ENCODE measurements at regions not wholly inside any gene's neighbourhood (a gene's known extent, or its start where the extent isn't known, plus 50 kb on each side); places are given as distances from the start of the nearest gene placed in this dataset.
A peak's percentile ranks its signal among the peaks of the same experiment; 100 is the strongest.

- DNase-seq (ENCODE audit: low spot score), result no peak
These were observed 126.1 kb downstream of the SEC14L1 start for GRCh38 chr17:77266891-77267341.

GRCh38 chr17:77269696-77270681, 129.2 kb downstream of the SEC14L1 start:
- DNase-seq (ENCODE audit: low spot score), result no peak

- no peak for DNase-seq (ENCODE audit: low spot score)
These were observed 130.6 kb downstream of the SEC14L1 start for GRCh38 chr17:77271411-77271810.

GRCh38 chr17:77273397-77274085, 132.8 kb downstream of the SEC14L1 start:
- DNase-seq (ENCODE audit: low spot score), result no peak

- DNase-seq (ENCODE audit: low spot score), result peak; percentile 54
These were observed 133.5 kb downstream of the SEC14L1 start for GRCh38 chr17:77274096-77274845.

- DNase-seq (ENCODE audit: low spot score), result no peak
These were observed 138.9 kb downstream of the SEC14L1 start for GRCh38 chr17:77279448-77280303.

- DNase-seq (ENCODE audit: low spot score), result no peak
These were observed 139.7 kb downstream of the SEC14L1 start for GRCh38 chr17:77280304-77281121.

- peak; percentile 56 for DNase-seq (ENCODE audit: low spot score)
These were observed 140.5 kb downstream of the SEC14L1 start for GRCh38 chr17:77281122-77281903.

GRCh38 chr17:77281904-77282367, 141.2 kb downstream of the SEC14L1 start:
- no peak for DNase-seq (ENCODE audit: low spot score)

GRCh38 chr17:77282524-77283515, 142.1 kb downstream of the SEC14L1 start:
- DNase-seq (ENCODE audit: low spot score), result no peak

- no peak for DNase-seq (ENCODE audit: low spot score)
These were observed 143.4 kb downstream of the SEC14L1 start for GRCh38 chr17:77284023-77284617.

GRCh38 chr17:77285594-77286390, 145.0 kb downstream of the SEC14L1 start:
- no peak for DNase-seq (ENCODE audit: low spot score)

- DNase-seq (ENCODE audit: low spot score), result no peak
These were observed 145.5 kb downstream of the SEC14L1 start for GRCh38 chr17:77286391-77286640.

GRCh38 chr17:77286641-77287431, 146.1 kb downstream of the SEC14L1 start:
- no peak for DNase-seq (ENCODE audit: low spot score)

- DNase-seq (ENCODE audit: low spot score), result peak; percentile 72
These were observed 146.8 kb downstream of the SEC14L1 start for GRCh38 chr17:77287432-77288068.

Data from SK-N-DZ (cell line).